Thyroid gland (tissue), 4 donors: ENCODE measurements at regions not wholly inside any gene's neighbourhood (a gene's known extent, or its start where the extent isn't known, plus 50 kb on each side); places are given as distances from the start of the nearest gene placed in this dataset.

ENCODE experiments used
- DNase-seq, 2 donors: peaks; one replicate each; pipeline ENCODE4 v3.0.0-alpha.2; 2019
- H3K27ac ChIP-seq, 3 donors: fragments of 200-600 bp; sonication (generic); 1 replicate in 2 of 3; 2 replicates in 1 of 3; pipeline ENCODE4 v1.5.1; 2016 to 2019; ENCODE audit warnings: mild to moderate bottlenecking in 1 of 3, moderate library complexity in 1 of 3
- H3K27me3 ChIP-seq: fragments of 200-600 bp; sonication (generic); one replicate; pipeline ENCODE4 v1.5.1; 2019
- H3K36me3 ChIP-seq, 2 donors: fragments of 200-600 bp; sonication (generic); one replicate each; pipeline ENCODE4 v1.5.1; 2016 to 2019
- H3K4me1 ChIP-seq, 2 donors: fragments of 200-600 bp; sonication (generic); one replicate each; pipeline ENCODE4 v1.5.1; 2017 to 2019
- H3K4me3 ChIP-seq, 3 donors: fragments of 200-600 bp; sonication (generic); replicated peaks in 1 of 3; 1 replicate in 2 of 3; 2 replicates in 1 of 3; pipeline ENCODE4 v1.5.1; 2016; ENCODE audit warnings: mild to moderate bottlenecking in 1 of 3
- H3K9me3 ChIP-seq: fragments of 200-600 bp; sonication (generic); one replicate; pipeline ENCODE4 v1.5.1; 2017
- POLR2A ChIP-seq, 2 donors: fragments of 450-650 bp; IDR thresholded peaks; one replicate each; pipeline ENCODE4 v1.6.1; 2017; ENCODE audit warnings: antibody characterized with exemption in 2 of 2, mild to moderate bottlenecking in 2 of 2, moderate library complexity in 1 of 2
- WGBS, 2 donors: methylation state at CpG; one replicate each; pipeline ENCODE4 v1.1.5; 2017; 5-methylcytosine and 5-hydroxymethylcytosine counted together
- intact Hi-C: fragments of 100-400 bp; cut with DNase I; formaldehyde crosslinking; loops from one replicate; pipeline ENCODE4 v1.15.1; 2023
- TF ChIP-seq, protein P1 (sequence below), 6 experiments: fragments of 200-600 bp in 3 of 6; fragments of 450-650 bp in 3 of 6; sonication (generic) in 3 of 6; IDR thresholded peaks; one replicate each; pipeline ENCODE4 v1.5.1; 2016 to 2019; ENCODE audit warnings: antibody characterized with exemption in 6 of 6, mild to moderate bottlenecking in 2 of 6, inconsistent platforms in 1 of 6, moderate library complexity in 1 of 6

DNA sequence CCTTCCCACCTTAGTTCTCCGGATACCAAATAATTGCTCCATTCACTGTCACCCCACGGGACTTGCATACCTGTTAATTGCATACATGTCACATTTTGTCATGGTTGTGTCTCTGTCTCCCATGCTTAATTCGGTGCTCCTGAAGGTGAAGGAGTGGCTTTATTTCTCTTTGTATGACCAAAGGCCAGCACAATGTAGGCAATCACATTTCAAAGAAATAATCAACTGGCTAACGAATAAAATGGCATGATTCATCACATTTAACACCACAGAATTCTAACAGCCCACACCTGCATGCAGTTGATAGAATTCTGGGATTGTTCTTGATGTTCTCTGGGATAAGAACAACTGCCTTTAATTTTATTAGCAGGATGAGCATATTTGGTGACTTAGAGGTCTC lies 59.3 kb downstream of the ATXN3L start:
- no peak overlapping the region for H3K4me3 ChIP-seq
- H3K9me3 ChIP-seq = no peaks in the 10 kb centered on the region
- no peak for DNase-seq
- TF ChIP-seq POLR2A (IDR thresholded peaks at IDR 0.05) = no peak
- TF ChIP-seq, protein P1, sequence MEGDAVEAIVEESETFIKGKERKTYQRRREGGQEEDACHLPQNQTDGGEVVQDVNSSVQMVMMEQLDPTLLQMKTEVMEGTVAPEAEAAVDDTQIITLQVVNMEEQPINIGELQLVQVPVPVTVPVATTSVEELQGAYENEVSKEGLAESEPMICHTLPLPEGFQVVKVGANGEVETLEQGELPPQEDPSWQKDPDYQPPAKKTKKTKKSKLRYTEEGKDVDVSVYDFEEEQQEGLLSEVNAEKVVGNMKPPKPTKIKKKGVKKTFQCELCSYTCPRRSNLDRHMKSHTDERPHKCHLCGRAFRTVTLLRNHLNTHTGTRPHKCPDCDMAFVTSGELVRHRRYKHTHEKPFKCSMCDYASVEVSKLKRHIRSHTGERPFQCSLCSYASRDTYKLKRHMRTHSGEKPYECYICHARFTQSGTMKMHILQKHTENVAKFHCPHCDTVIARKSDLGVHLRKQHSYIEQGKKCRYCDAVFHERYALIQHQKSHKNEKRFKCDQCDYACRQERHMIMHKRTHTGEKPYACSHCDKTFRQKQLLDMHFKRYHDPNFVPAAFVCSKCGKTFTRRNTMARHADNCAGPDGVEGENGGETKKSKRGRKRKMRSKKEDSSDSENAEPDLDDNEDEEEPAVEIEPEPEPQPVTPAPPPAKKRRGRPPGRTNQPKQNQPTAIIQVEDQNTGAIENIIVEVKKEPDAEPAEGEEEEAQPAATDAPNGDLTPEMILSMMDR (IDR thresholded peaks at IDR 0.05) = no peak
- no peak overlapping the region for H3K27ac ChIP-seq
- no peaks in the 10 kb centered on the region for H3K27me3 ChIP-seq
- H3K4me1 ChIP-seq = no peaks in the 10 kb centered on the region
- no peaks in the 10 kb centered on the region for H3K36me3 ChIP-seq
- 86 to 95% methylated on average over 4 of the region's 4 CpGs for WGBS, 2 donors
- intact Hi-C loops = no loop called here

DNA sequence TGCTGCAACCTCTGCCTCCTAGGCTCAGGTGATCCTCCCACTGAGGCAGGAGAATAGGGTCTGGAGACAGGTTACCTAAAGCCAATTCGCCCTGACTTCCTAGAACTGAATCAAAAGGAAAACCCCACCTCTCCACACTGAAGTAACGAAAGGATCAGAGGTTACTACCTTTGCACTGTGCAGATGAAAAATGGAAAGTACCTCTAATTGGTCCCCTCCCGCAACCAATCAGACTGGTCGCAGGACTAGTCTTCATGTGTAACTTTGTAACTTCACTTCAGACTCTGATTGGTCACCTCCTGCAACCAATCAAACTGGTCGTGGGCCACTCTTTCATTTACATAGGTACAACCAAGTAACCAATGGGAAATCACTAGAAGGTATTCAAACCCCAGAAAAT lies 61.1 kb downstream of the ATXN3L start:
- Histone ChIP-seq H3K27me3 (no peaks in the 10 kb centered on the region), H3K4me3 (no peak overlapping the region), H3K36me3 (no peaks in the 10 kb centered on the region), H3K9me3 (no peaks in the 10 kb centered on the region), H3K27ac (no peak overlapping the region), H3K4me1 (no peaks in the 10 kb centered on the region)
- intact Hi-C loops = no loop called here
- 95 to 100% methylated on average over 5 of the region's 5 CpGs for WGBS, 2 donors
- no peak for DNase-seq
- TF ChIP-seq, protein P1 (IDR thresholded peaks at IDR 0.05) = no peak
- TF ChIP-seq POLR2A (IDR thresholded peaks at IDR 0.05) = no peak

DNA sequence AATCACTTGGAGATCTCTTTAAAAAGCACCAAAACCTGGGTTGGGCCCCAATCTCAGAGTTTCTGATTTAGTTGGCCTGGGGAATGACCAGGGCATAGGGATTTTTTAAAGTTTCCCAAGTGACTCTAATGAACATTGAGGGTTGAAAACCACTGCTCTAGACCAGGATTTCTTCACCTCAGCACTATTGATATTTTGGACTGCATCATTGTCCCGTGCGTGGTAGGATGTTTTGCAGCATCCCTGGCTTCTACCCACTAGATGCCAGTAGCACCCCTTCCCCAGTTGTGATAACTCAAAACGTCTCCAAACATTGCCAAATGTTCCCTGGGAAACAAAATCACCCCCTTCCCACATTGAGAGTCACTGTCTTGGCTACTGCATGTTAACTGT lies 61.8 kb downstream of the ATXN3L start:
- H3K36me3 ChIP-seq = no peaks in the 10 kb centered on the region
- intact Hi-C loops = no loop called here
- no peak for DNase-seq
- WGBS, 2 donors = 33 to 81% methylated on average over 1 to 3 of the region's 3 CpGs
- H3K4me3 ChIP-seq = no peak overlapping the region
- TF ChIP-seq, protein P1 (IDR thresholded peaks at IDR 0.05) = no peak
- TF ChIP-seq POLR2A (IDR thresholded peaks at IDR 0.05) = no peak
- no peaks in the 10 kb centered on the region for H3K27me3 ChIP-seq
- no peaks in the 10 kb centered on the region for H3K4me1 ChIP-seq
- H3K9me3 ChIP-seq = no peaks in the 10 kb centered on the region
- no peak overlapping the region for H3K27ac ChIP-seq

DNA sequence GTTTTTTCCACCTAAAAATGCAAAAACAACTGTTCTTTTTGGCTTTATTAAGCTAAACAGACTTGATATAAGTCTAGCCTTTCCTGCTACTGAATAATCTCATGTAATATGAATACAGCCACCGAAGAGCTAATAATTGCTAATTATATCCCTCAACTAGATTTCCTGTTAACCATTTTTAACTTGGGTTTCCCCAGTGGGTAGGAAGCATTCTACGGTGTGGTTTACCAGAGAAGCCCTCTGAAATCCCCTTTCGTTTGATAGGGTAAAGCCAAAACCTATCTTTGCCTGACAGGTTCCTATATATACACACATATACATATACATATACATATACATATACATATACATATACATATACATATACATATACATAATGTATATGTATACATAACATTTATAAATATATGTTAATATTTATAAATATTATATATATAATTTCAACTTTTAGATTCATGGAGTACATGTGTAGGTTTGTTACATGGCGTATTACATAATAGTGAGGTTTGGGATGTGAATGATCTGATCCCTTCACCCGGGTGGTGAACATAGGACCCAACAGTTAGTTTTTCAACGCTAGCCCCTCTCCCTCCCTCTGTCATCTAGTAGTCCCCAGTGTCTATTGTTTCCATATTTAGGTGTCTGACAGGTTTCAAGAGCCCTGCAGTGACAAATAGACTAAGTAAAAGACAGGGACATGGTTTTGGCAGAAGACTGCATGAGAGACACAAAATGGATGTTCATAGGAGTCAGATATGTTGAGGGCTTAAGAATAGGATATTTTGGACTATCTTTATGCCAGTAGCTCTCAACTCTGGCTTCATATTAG lies 62.4 kb downstream of the ATXN3L start:
- Histone ChIP-seq H3K4me3 (no peak overlapping the region), H3K27me3 (no peaks in the 10 kb centered on the region), H3K27ac (no peak overlapping the region), H3K9me3 (no peaks in the 10 kb centered on the region), H3K36me3 (no peaks in the 10 kb centered on the region), H3K4me1 (no peaks in the 10 kb centered on the region)
- DNase-seq = no peak
- TF ChIP-seq, protein P1 (IDR thresholded peaks at IDR 0.05) = no peak
- TF ChIP-seq POLR2A (IDR thresholded peaks at IDR 0.05) = no peak
- intact Hi-C loops = no loop called here
- WGBS, 2 donors = 80 to 88% methylated on average over 6 of the region's 6 CpGs

DNA sequence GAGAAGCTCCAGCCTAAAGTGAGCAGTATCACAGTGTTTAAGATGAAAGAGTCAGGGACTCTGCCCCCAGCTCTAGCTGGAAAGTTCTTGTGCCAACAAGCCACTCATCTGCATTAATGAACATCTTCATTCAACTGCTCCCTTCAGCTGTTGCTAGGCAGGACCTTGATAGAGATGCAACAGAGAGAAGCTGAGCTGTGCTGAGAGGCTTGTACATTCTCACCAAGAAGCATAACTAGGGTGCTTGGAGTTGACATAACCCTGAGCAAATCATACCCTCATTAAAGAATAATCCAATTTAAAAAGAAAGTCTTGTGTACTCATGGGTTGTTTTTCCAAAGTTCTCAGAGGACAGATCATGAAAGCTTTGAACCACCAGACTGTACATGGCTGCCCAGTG lies 63.2 kb downstream of the ATXN3L start:
- DNase-seq = no peak
- Histone ChIP-seq H3K27me3 (no peaks in the 10 kb centered on the region), H3K4me1 (no peaks in the 10 kb centered on the region), H3K4me3 (no peak overlapping the region), H3K9me3 (no peaks in the 10 kb centered on the region), H3K36me3 (no peaks in the 10 kb centered on the region), H3K27ac (no peak overlapping the region)
- intact Hi-C loops = no loop called here
- TF ChIP-seq POLR2A (IDR thresholded peaks at IDR 0.05) = no peak
- TF ChIP-seq, protein P1 (IDR thresholded peaks at IDR 0.05) = no peak
